AG04450 (cell line): ENCODE measurements at regions not wholly inside any gene's neighbourhood (a gene's known extent, or its start where the extent isn't known, plus 50 kb on each side); places are given as distances from the start of the nearest gene placed in this dataset.
"Not testable (repeated sequence)": the region's sequence is repeated elsewhere in the genome, so short reads cannot be mapped to it uniquely, and the experiment has no call there.

Experiments used
- CTCF ChIA-PET: fragments of 300-600, 350-600 bp; formaldehyde crosslinking; extraction: SDS; loops from one replicate; lab custom pipeline; 2022; ENCODE audit warnings: antibody characterized with exemption, inconsistent platforms; lab: Charles Lee
- POLR2A ChIA-PET: fragments of 350-600 bp; formaldehyde crosslinking; extraction: SDS; loops from one replicate; lab custom pipeline; 2021; ENCODE audit warnings: antibody characterized with exemption, inconsistent platforms; lab: Yijun Ruan, JAX
- DNase-seq: peaks from one replicate; pipeline ENCODE4 v3.0.0-alpha.2; 2011; ENCODE audit warnings: low read depth, low spot score
- H3K27ac ChIP-seq: one replicate; pipeline ENCODE4 v1.5.1; 2012; ENCODE audit warnings: low read depth, low read length, control low read depth
- H3K27me3 ChIP-seq: one replicate; pipeline ENCODE4 v1.6.0; 2012; ENCODE audit warnings: low read length; ENCODE audit not compliant: control insufficient read depth, insufficient read depth
- H3K4me3 ChIP-seq: 2 replicates; pipeline ENCODE4 v1.5.1; 2011; ENCODE audit warnings: mild to moderate bottlenecking, low read depth, low read length, control low read depth
- H3K9me3 ChIP-seq: 2 replicates; pipeline ENCODE4 v1.5.1; 2012; ENCODE audit warnings: low read length; ENCODE audit not compliant: control insufficient read depth, insufficient read depth
- TF ChIP-seq, protein P1 (sequence below): IDR thresholded peaks from 2 replicates; pipeline ENCODE4 v1.5.1; 2011; ENCODE audit warnings: low read depth, low read length, control low read depth, inconsistent platforms

DNA sequence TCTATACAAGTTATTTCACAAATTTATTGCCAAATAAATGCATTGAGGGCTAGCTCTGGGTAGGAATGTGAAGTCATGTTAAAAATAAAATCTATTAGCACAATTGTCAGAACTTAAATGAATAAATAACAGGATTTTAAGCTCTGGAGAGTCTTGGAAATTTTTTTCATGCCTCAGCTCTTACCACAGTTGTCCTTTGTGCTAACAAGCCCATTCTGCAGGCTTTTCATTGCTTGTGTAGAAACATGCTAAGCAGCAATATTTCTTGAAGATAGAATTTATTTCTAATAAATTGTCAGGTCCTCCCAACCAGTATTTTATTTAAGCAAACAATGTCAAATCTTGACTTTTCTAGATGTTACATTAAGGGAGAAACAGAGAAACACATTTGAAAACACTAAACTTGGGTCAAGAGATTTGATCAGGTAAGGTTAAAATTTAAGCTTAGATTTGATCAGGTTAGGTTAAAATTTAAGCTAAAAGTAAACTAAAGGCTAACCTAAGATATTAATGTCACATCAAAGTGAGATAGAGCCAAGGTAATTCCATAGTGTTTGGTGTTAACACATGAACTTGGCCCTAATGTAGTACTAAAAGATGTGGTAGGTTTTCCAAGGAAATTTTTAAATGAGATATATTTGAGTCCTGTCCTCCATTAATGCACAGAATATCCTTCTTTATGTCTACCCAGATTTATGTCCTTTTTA is 179.1 kb upstream of the IL1RAPL1 start:
- CTCF ChIA-PET, result no interaction called here
- TF ChIP-seq, protein P1, sequence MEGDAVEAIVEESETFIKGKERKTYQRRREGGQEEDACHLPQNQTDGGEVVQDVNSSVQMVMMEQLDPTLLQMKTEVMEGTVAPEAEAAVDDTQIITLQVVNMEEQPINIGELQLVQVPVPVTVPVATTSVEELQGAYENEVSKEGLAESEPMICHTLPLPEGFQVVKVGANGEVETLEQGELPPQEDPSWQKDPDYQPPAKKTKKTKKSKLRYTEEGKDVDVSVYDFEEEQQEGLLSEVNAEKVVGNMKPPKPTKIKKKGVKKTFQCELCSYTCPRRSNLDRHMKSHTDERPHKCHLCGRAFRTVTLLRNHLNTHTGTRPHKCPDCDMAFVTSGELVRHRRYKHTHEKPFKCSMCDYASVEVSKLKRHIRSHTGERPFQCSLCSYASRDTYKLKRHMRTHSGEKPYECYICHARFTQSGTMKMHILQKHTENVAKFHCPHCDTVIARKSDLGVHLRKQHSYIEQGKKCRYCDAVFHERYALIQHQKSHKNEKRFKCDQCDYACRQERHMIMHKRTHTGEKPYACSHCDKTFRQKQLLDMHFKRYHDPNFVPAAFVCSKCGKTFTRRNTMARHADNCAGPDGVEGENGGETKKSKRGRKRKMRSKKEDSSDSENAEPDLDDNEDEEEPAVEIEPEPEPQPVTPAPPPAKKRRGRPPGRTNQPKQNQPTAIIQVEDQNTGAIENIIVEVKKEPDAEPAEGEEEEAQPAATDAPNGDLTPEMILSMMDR, result no peak
- POLR2A ChIA-PET, result no interaction called here

DNA sequence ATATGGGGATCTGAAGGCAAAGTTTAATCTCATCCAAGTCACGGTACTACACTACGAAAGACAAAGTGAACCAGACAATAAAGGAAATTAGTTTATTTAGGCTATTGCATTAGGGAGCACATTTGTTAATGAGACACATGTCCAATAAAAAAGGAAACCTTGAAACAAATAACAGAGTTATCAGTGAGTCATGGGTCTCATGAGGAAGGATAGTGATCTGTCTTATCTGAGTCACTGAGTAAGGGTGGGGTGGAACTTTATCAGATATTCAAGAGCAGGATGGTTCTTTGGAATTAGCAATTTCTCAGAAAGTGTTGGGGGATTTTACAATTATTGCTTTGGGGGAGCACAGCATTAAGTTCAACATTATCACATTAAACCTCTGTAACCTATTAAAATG is 188.9 kb upstream of the IL1RAPL1 start:
- ChIA-PET CTCF (no interaction called here), POLR2A (no interaction called here)
- no peak overlapping the region for H3K27ac ChIP-seq
- no peaks in the 10 kb centered on the region for H3K27me3 ChIP-seq
- DNase-seq, result no peak
- no peak overlapping the region for H3K4me3 ChIP-seq
- TF ChIP-seq, protein P1, result no peak
- H3K9me3 ChIP-seq, result no peaks in the 10 kb centered on the region

More for the DNA sequence above, 179.1 kb upstream of the IL1RAPL1 start:
- DNase-seq, result no peak
- no peaks in the 10 kb centered on the region for H3K9me3 ChIP-seq
- H3K27me3 ChIP-seq, result no peaks in the 10 kb centered on the region
- no peak overlapping the region for H3K4me3 ChIP-seq
- no peak overlapping the region for H3K27ac ChIP-seq

DNA sequence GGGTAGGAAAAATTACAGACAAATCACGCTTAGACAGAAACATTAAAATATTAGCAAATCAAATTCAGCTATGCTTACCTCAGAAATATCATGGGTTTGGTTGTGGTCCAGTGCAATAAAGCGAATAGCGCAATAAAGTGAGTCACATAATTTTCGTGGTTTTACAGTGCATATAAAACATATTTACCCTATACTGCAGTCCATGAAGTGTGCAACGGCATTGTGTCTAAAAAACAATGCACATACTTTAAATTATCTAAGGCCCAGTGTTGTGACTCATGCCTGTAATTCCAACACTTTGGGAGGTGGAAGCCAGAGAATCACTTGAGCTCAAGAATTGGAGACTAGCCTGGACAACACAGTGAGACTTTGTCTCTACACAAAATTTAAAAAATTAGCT is 195.7 kb upstream of the IL1RAPL1 start:
- POLR2A ChIA-PET, result interaction anchor here (0.7 kb wide), 1 partner anchor 696 kb away, joined by 4 read pairs; no protein-coding TSS in a partner anchor
- CTCF ChIA-PET, result no interaction called here

DNA sequence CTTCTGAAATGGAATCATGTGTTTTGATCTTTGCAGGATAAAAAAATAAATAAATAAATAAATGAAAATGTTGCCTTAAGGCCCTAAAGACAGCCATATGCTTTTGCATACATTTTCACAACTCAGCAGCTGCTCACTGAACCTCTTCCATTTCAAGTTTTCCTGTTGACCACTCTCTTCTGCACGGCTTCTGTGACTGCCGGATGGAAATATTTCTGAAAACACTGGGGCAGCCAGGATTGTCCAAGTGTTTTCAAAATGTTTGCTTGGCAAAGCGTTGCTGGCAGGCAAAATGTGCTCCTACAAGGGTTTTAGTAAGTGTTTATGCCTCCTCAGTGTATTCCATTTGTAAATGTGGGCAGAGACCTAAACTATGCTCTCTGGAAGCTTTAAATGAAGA is 208.1 kb upstream of the IL1RAPL1 start:
- Histone ChIP-seq H3K27me3 (no peaks in the 10 kb centered on the region), H3K9me3 (no peaks in the 10 kb centered on the region), H3K27ac (no peak overlapping the region), H3K4me3 (no peak overlapping the region)
- ChIA-PET POLR2A (no interaction called here), CTCF (no interaction called here)
- no peak for DNase-seq
- TF ChIP-seq, protein P1, result no peak

More for the DNA sequence above, 195.7 kb upstream of the IL1RAPL1 start:
- H3K9me3 ChIP-seq, result no peaks in the 10 kb centered on the region
- no peak overlapping the region for H3K27ac ChIP-seq
- H3K4me3 ChIP-seq, result no peak overlapping the region
- TF ChIP-seq, protein P1, result no peak
- DNase-seq, result no peak
- no peaks in the 10 kb centered on the region for H3K27me3 ChIP-seq

DNA sequence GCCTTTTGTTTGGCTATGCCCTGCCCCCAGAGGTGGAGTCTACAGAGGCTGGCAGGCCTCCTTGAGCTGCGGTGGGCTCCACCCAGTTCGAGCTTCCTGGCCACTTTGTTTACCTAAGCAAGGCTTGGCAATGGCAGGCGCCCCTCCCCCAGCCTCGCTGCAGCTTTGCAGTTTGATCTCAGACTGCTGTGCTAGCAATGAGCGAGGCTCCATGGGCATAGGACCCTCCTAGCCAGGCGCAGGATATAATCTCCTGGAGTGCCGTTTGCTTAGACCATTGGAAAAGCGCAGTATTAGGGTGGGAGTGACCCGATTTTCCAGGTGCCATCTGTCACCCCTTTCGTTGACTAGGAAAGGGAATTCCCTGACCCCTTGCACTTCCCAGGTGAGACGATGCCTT is 219.6 kb upstream of the IL1RAPL1 start:
- H3K4me3 ChIP-seq, DNase-seq, POLR2A ChIA-PET, CTCF ChIA-PET, H3K27ac ChIP-seq, H3K27me3 ChIP-seq, H3K9me3 ChIP-seq: not testable (repeated sequence)
